ENCODE measurements at regions not wholly inside any gene's neighbourhood (a gene's known extent, or its start where the extent isn't known, plus 50 kb on each side); places are given as distances from the start of the nearest gene placed in this dataset.

DNA sequence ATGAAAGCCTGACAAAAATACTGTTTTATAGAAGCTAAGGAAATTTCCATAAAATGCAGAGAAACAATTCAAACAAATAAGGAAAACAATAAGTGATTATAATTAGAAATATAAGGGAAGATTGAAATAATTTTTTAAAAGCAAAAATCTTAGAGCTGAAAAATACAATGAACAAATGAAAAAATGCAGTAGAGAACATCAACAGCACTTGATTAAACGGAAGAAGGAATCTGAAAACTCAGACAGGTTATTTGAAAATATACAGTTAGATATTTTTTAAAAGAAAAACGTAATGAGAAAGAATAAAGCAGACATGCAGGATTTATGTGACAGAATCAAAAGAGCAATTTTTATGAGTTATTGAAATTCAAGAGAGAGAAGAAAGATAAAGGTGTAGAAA lies 279.1 kb upstream of the MAGI2 start:
- DNase-seq (ENCODE audit: extremely low spot score): no peak
- CTCF ChIA-PET: interaction anchor here (0.6 to 1.7 kb wide), 2 partner anchors 9 to 10 kb away, joined by 3 to 4 read pairs; no protein-coding TSS in a partner anchor
- POLR2A ChIA-PET: no interaction called here

DNA sequence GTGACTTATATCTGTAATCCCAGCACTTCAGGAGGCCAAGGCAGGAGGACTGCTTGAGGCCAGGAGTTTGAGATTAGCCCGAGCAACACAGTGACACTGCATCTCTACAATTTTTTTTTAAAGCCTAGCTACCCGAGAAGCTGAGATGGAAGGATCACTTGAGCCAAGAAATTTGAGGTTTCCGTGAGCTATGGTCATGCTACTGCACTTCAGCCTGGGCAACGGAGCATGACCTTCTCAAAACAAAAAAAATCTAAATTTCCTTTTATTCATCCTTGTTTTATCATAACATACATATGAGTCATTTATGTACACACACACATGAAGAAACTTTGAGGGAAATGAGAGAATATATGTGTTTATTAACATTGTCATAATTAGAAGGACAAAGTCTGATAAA lies 277.5 kb upstream of the MAGI2 start:
- CTCF ChIA-PET: interaction anchor here (1.7 kb wide), 1 partner anchor 9 kb away, joined by 4 read pairs; no protein-coding TSS in a partner anchor
- TF ChIP-seq CTCF (IDR thresholded peaks at IDR 0.05; ENCODE audit: control extremely low read depth, extremely low read depth, low read depth, missing control alignments): no peak
- POLR2A ChIA-PET: no interaction called here
- DNase-seq (ENCODE audit: extremely low spot score): no peak

More for the DNA sequence above, 279.1 kb upstream of the MAGI2 start:
- no peak for TF ChIP-seq CTCF (IDR thresholded peaks at IDR 0.05; ENCODE audit: control extremely low read depth, extremely low read depth, low read depth, missing control alignments)

GRCh38 chr7:79723833-79724618 lies 270.6 kb upstream of the MAGI2 start:
- CTCF ChIA-PET: interaction anchor here (0.8 to 1.4 kb wide), 2 partner anchors 8 to 11 kb away, joined by 3 read pairs; no protein-coding TSS in a partner anchor
- POLR2A ChIA-PET: no interaction called here
- TF ChIP-seq CTCF (IDR thresholded peaks at IDR 0.05; ENCODE audit: control extremely low read depth, extremely low read depth, low read depth, missing control alignments): no peak
- no peak for DNase-seq (ENCODE audit: extremely low spot score)

GRCh38 chr7:79722217-79722616 lies 268.8 kb upstream of the MAGI2 start:
- CTCF ChIA-PET: interaction anchor here (1.1 kb wide), 1 partner anchor 10 kb away, joined by 4 read pairs; no protein-coding TSS in a partner anchor
- POLR2A ChIA-PET: no interaction called here
- no peak for TF ChIP-seq CTCF (IDR thresholded peaks at IDR 0.05; ENCODE audit: control extremely low read depth, extremely low read depth, low read depth, missing control alignments)
- no peak for DNase-seq (ENCODE audit: extremely low spot score)

DNA sequence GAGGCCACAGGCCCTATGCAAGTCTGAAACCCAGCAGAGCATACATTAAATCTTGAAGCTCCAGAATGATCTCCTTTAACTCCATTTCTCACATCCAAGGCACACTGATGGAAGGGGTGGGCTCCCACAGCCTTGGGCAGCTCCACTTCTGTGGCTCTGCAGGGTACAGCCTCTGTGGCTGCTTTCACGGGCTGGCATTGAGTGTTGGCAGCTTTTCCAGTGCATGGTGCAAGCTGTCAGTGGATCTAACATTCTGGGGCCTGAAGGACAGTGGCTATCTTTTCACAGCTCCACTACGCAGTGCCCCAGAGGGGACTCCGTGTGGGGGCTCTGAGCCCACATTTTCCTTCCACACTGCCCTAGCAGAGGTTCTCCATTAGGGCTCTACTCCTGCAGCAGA lies 265.7 kb upstream of the MAGI2 start:
- DNase-seq (ENCODE audit: extremely low spot score): no peak
- CTCF ChIA-PET: no interaction called here
- POLR2A ChIA-PET: no interaction called here
- TF ChIP-seq CTCF (IDR thresholded peaks at IDR 0.05; ENCODE audit: control extremely low read depth, extremely low read depth, low read depth, missing control alignments): no peak

- POLR2A ChIA-PET: no interaction called here
- CTCF ChIA-PET: no interaction called here
- TF ChIP-seq CTCF (IDR thresholded peaks at IDR 0.05; ENCODE audit: control extremely low read depth, extremely low read depth, low read depth, missing control alignments): no peak
- DNase-seq (ENCODE audit: extremely low spot score): no peak
Observed at GRCh38 chr7:79716329-79716728, 262.9 kb upstream of the MAGI2 start.
